ENCODE measurements at regions not wholly inside any gene's neighbourhood (a gene's known extent, or its start where the extent isn't known, plus 50 kb on each side); places are given as distances from the start of the nearest gene placed in this dataset.
"Not testable (repeated sequence)": the region's sequence is repeated elsewhere in the genome, so short reads cannot be mapped to it uniquely, and the experiment has no call there.

DNA sequence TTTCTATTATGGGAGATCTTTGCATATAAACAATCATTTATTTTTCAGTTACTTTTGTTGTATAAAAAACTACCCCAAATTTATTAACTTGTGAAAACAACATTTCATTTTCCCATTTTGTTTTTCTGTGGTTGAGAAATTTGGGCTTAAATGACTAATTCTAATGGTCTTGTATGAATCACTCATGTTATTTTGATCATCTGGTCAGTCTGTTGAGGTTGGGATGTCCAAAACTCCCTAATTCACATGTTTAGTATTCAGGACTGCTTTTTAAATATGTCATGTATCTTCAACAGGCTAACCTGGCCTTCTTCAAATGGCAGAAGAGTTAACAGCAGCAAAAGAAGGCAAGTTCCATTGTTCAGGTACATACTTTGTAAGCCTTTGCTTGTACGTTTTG is 788.1 kb downstream of the TRIB2 start:
- no peaks in the 10 kb centered on the region for H3K36me3 ChIP-seq (ENCODE audit: insufficient read depth, low read length)
- H3K4me1 ChIP-seq (ENCODE audit: insufficient read depth, low read length), result no peaks in the 10 kb centered on the region
- WGBS, result 86% methylated on average over 1 of the region's 1 CpG
- peaks cover 26% of the 10 kb centered on the region for H3K9me3 ChIP-seq (ENCODE audit: insufficient read depth, low read depth, low read length)
- H3K4me3 ChIP-seq (ENCODE audit: low read length), result no peak overlapping the region
- H3K27me3 ChIP-seq (ENCODE audit: insufficient read depth, low read length), result no peaks in the 10 kb centered on the region
- H3K9ac ChIP-seq (ENCODE audit: low read depth, low read length), result no peak overlapping the region
- no peak overlapping the region for H3K27ac ChIP-seq (ENCODE audit: low read depth, low read length)

DNA sequence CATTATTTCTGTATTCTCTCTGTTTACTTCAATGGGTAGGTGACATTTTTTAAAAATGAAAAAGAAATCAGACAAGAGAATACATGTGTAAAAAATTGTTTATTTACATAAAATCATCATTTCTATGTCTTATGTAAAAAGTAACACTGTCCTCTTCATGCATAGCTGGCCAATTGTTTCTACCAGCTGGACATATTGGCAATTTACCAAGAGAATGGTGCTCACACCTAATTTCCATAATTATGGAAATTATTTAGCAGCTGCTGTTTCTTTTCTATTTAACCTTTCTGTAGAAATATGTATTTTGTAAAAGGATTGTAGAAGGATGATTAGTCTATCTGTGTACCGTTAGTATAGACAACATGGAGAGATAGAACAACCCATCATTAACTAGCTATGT is 791.9 kb downstream of the TRIB2 start:
- Histone ChIP-seq H3K27ac (ENCODE audit: low read depth, low read length) (no peak overlapping the region), H3K4me3 (ENCODE audit: low read length) (no peak overlapping the region), H3K36me3 (ENCODE audit: insufficient read depth, low read length) (no peaks in the 10 kb centered on the region), H3K9ac (ENCODE audit: low read depth, low read length) (no peak overlapping the region), H3K27me3 (ENCODE audit: insufficient read depth, low read length) (peaks cover 14% of the 10 kb centered on the region), H3K4me1 (ENCODE audit: insufficient read depth, low read length) (no peaks in the 10 kb centered on the region), H3K9me3 (ENCODE audit: insufficient read depth, low read depth, low read length) (peaks cover 28% of the 10 kb centered on the region)
- WGBS, result no CpG with 5 or more reads among the region's 1 CpG

DNA sequence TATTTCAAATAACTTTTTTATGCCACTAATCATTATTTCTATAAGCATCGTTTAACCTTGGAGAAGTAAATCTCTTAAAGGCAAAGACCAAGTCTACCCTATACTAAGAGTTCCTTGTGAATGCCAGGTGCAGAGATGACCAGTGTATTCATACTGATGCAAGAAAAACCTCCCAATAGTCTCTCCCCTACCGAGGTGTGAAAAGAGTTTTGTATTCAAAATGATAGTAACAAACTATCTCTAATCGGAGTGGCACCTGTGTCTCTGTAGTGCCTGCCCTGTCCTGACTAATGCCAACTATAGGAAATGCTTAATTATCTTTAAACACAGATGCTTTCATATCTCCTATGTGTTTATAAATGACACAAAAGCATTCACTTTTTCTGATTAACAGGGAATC is 798.5 kb downstream of the TRIB2 start:
- H3K36me3 ChIP-seq (ENCODE audit: insufficient read depth, low read length), result no peaks in the 10 kb centered on the region
- H3K4me1 ChIP-seq (ENCODE audit: insufficient read depth, low read length), result no peaks in the 10 kb centered on the region
- WGBS, result 96% methylated on average over 2 of the region's 3 CpGs
- no peak overlapping the region for H3K27ac ChIP-seq (ENCODE audit: low read depth, low read length)
- H3K4me3 ChIP-seq (ENCODE audit: low read length), result no peak overlapping the region
- peaks cover 26% of the 10 kb centered on the region for H3K9me3 ChIP-seq (ENCODE audit: insufficient read depth, low read depth, low read length)
- H3K9ac ChIP-seq (ENCODE audit: low read depth, low read length), result no peak overlapping the region
- H3K27me3 ChIP-seq (ENCODE audit: insufficient read depth, low read length), result peaks cover 14% of the 10 kb centered on the region

DNA sequence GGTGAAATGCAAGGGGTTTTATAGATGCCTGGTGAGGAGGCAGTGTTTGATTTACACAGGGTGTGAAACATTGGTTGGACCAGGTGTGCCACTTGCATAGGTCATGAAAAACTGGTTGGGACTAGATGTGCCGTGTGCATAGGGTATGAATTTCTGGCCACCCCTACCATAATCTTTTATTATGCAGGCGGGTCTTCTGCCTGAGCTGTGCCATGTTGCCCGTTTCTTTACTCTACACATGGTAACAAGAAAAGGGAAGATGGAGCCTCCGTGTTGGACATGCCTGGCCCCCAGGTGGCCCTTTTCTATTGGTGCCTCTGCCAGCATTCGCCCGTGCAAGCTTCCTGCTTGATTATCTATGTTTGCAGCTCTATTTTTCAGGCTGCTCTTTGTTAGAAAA is 805.4 kb downstream of the TRIB2 start:
- no peak overlapping the region for H3K27ac ChIP-seq (ENCODE audit: low read depth, low read length)
- no peaks in the 10 kb centered on the region for H3K4me1 ChIP-seq (ENCODE audit: insufficient read depth, low read length)
- no peaks in the 10 kb centered on the region for H3K36me3 ChIP-seq (ENCODE audit: insufficient read depth, low read length)
- H3K9me3 ChIP-seq (ENCODE audit: insufficient read depth, low read depth, low read length), result peaks cover 12% of the 10 kb centered on the region; the same call in 1 of the 2 replicates
- no peak overlapping the region for H3K4me3 ChIP-seq (ENCODE audit: low read length)
- H3K9ac ChIP-seq (ENCODE audit: low read depth, low read length), result no peak overlapping the region
- no peaks in the 10 kb centered on the region for H3K27me3 ChIP-seq (ENCODE audit: insufficient read depth, low read length)
- 80% methylated on average over 6 of the region's 6 CpGs for WGBS

DNA sequence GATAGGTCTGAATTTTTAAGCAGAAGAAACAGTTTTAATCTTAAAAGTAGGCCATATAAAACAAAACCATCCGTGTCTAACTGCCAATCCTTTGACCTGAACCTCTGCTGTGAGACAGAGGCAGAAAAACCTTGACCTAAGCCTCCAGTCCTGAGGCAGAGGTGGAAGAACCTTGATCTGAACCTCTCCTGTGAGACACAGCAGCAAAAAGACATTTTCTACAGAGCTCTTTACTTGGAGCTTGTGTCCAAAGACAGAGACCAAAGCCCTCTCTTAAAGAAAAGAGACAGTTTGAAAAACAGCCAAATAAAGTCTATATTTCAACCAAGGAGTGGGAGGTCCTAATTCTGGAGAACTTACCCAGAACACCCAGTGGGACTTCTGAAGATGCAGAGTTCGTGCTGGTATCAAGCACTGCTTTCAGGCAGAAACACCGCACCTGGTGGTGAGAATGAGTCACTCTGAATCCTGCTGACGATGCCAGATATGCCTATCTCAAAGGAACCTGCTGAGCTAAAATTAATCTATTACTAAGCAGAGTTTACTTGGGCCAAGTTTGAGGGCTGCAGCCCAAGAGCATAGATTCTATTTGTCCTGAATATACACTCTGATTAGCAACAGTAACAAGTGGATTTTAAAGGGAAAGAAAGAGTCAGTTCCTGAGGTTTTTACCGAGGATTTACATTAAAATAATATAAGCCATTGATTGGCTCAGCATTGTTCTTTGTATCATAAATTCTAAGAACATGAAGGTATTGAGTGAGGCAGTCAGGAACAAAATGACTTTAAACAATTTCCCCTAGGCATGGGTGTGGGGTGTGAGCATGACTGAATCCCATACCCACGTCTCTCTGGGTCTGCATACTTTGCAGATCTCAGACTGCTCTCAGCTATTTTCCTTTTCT is 806.4 kb downstream of the TRIB2 start:
- Histone ChIP-seq H3K9me3 (ENCODE audit: insufficient read depth, low read depth, low read length) (0 out of 2 replicates have a peak, but pooled peaks cover 5% of the 10 kb centered on the region), H3K4me3 (ENCODE audit: low read length) (no peak overlapping the region), H3K36me3 (ENCODE audit: insufficient read depth, low read length) (no peaks in the 10 kb centered on the region), H3K4me1 (ENCODE audit: insufficient read depth, low read length) (no peaks in the 10 kb centered on the region), H3K9ac (ENCODE audit: low read depth, low read length) (no peak overlapping the region), H3K27me3 (ENCODE audit: insufficient read depth, low read length) (no peaks in the 10 kb centered on the region), H3K27ac (ENCODE audit: low read depth, low read length) (no peak overlapping the region)
- 42% methylated on average over 4 of the region's 6 CpGs for WGBS

DNA sequence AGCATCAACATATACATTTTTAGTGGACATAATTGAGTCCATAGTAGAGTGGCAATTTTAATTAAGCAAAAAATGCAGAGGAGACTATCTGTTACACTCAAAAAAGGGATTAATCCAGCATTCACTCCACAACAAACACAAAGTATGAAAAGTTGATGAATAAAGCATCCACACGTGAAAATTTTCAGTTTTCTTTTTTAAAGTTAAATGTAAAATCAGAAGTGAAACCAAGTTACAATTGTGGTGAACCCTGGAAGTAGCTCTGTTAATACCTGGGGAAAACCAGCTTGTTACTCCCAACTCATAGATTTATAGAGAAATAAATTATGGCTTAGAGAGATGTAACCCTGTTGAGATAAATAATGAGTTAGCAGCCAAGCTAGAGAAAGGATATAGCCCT is 807.8 kb downstream of the TRIB2 start:
- Histone ChIP-seq H3K36me3 (ENCODE audit: insufficient read depth, low read length) (no peaks in the 10 kb centered on the region), H3K4me3 (ENCODE audit: low read length) (no peak overlapping the region), H3K9me3 (ENCODE audit: insufficient read depth, low read depth, low read length) (0 out of 2 replicates have a peak, but pooled peaks cover 3% of the 10 kb centered on the region), H3K4me1 (ENCODE audit: insufficient read depth, low read length) (no peaks in the 10 kb centered on the region), H3K27me3 (ENCODE audit: insufficient read depth, low read length) (no peaks in the 10 kb centered on the region), H3K27ac (ENCODE audit: low read depth, low read length) (no peak overlapping the region), H3K9ac (ENCODE audit: low read depth, low read length) (no peak overlapping the region)
- WGBS, result no CpG with 5 or more reads among the region's 1 CpG

DNA sequence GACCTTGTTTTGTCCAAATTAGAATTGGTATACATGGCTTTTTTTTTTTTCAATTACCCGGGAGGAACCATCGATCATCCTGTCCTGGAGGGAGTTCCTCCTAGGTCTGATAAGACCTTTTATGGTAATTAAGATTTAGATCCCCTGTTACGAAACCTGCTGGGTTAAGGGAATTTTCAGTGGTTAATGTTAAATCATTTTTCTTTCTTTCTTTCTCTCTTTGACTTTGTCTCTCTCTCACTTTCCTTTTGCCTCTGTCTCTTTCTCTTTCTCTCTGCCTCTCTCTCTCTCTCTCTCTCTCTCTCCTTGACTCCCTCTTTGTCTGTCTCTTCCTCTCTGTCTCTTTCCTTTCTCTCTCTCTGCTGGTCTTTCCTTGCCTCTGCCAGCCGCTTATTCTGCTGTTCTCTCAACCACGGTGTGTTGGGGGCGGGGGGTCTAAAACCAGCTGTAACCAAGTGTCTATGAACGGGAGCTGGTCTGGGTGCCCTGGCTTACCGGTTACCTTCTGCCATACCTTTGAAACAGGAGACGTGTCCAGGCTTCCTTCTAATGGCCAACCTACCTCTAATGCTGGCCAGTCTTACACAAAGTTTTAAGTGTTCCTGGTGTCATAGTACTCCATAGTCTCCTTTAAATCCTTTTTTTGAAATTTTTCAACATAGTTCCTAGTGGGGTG is 815.1 kb downstream of the TRIB2 start:
- H3K9ac ChIP-seq (ENCODE audit: low read depth, low read length); H3K36me3 ChIP-seq (ENCODE audit: insufficient read depth, low read length); H3K27me3 ChIP-seq (ENCODE audit: insufficient read depth, low read length); H3K9me3 ChIP-seq (ENCODE audit: insufficient read depth, low read depth, low read length); H3K4me3 ChIP-seq (ENCODE audit: low read length); H3K27ac ChIP-seq (ENCODE audit: low read depth, low read length); H3K4me1 ChIP-seq (ENCODE audit: insufficient read depth, low read length): not testable (repeated sequence)
- 90% methylated on average over 8 of the region's 9 CpGs for WGBS

DNA sequence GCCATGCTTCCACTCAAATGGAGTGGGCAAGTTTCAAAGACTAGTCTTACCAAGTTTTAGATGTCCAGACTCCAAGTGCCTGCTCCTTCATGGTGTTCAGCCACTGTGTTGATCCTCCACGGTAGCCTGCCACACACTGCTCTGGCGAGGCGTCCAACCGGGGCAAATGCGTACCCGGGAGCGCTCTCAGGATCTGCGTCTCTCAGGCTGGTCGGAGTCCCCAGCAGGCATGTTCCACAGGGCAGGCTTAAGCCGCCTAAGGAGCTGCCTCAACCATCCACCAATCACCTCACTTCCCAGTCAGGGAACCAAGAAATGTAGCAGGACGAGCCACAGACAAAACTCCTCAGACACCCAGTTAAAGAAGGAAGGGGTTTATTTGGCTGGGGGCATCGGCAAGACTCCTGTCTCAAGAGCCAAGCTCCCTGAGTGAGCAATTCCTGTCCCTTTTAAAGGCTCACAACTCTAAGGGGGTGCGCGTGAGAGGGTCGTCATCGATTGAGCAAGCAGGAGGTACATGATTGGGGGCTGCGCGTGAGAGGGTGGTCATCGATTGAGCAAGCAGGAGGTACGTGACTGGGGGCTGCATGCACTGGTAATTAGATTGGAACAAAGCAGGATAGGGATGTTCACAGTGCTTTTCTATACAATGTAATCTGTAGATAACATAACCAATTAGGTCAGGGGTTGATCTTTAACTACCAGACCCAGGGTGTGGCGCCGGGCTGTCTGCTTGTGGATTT is 816.2 kb downstream of the TRIB2 start:
- H3K4me3 ChIP-seq (ENCODE audit: low read length); H3K27ac ChIP-seq (ENCODE audit: low read depth, low read length); H3K27me3 ChIP-seq (ENCODE audit: insufficient read depth, low read length); H3K4me1 ChIP-seq (ENCODE audit: insufficient read depth, low read length); H3K36me3 ChIP-seq (ENCODE audit: insufficient read depth, low read length); H3K9ac ChIP-seq (ENCODE audit: low read depth, low read length); H3K9me3 ChIP-seq (ENCODE audit: insufficient read depth, low read depth, low read length): not testable (repeated sequence)
- 91% methylated on average over 19 of the region's 22 CpGs for whole genome bisulfite sequencing

DNA sequence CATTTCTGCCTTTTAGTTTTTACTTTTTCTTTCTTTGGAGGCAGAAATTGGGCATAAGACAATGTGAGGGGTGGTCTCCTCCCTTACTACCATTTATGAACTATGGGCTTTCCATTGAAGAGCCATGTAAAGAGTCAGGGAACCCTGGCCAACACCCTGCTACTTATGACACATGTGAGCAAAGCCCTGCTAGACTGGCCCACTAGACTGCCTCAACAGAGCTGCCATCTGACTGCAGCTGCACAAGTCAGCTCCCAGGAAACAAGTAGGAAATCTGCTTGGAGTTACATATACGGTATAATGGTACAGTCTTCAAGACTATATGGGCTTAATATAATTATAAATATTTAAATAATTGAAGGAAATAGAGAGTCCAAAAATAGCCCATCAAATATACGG is 816.8 kb downstream of the TRIB2 start:
- peaks cover 13% of the 10 kb centered on the region; the same call in 1 of the 2 replicates for H3K9me3 ChIP-seq (ENCODE audit: insufficient read depth, low read depth, low read length)
- no peaks in the 10 kb centered on the region for H3K4me1 ChIP-seq (ENCODE audit: insufficient read depth, low read length)
- H3K9ac ChIP-seq (ENCODE audit: low read depth, low read length), result no peak overlapping the region
- no peak overlapping the region for H3K4me3 ChIP-seq (ENCODE audit: low read length)
- no peak overlapping the region for H3K27ac ChIP-seq (ENCODE audit: low read depth, low read length)
- 100% methylated on average over 1 of the region's 2 CpGs for WGBS
- H3K36me3 ChIP-seq (ENCODE audit: insufficient read depth, low read length), result no peaks in the 10 kb centered on the region
- H3K27me3 ChIP-seq (ENCODE audit: insufficient read depth, low read length), result no peaks in the 10 kb centered on the region

DNA sequence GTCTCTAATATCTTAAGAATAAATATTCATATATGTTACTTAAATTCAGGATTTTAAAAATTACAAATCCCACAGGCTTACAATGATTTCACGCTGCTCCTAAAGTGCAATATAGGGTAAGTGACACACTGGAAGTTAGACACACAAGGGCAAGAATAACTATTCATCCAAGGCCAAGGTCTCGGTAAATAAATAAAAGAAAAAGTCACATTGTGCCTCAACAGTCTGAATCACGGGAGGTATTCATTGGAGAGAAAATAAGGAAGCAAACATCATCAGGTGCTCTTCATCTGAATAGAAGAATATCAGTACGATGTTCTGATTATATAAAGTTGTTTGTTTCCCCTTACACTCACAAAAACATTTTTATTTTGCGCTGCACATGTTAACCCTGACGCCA is 820.2 kb downstream of the TRIB2 start:
- Histone ChIP-seq H3K9ac (ENCODE audit: low read depth, low read length) (no peak overlapping the region), H3K4me1 (ENCODE audit: insufficient read depth, low read length) (no peaks in the 10 kb centered on the region), H3K27ac (ENCODE audit: low read depth, low read length) (no peak overlapping the region), H3K9me3 (ENCODE audit: insufficient read depth, low read depth, low read length) (peaks cover 20% of the 10 kb centered on the region), H3K27me3 (ENCODE audit: insufficient read depth, low read length) (no peaks in the 10 kb centered on the region), H3K36me3 (ENCODE audit: insufficient read depth, low read length) (no peaks in the 10 kb centered on the region), H3K4me3 (ENCODE audit: low read length) (no peak overlapping the region)
- WGBS, result 68% methylated on average over 5 of the region's 6 CpGs

DNA sequence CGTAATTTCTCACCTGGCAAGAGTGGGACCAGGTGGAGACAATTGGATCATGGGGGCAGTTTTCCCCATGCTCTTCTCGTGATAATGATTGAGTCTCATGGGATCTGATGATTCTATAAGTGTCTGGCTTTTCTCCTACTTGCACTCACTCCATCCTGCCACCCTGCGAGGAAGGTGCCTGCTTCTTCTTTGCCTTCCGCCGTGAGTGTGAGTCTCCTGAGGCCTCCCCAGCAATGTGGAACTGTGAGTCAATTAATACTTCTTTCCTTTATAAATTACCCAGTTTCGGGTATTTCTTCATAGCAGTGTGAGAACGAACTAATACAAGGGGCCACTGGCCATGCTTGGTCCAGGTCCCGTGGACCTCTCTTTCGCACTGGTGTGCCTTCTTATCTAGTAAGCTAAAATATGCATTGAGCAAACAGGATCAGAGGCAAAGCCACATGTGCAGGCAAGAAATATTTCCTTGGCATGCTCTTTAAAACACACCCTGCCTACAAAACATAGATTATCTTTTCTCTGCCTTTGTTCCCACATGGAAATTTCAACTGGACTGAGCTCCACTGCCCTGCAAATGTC is 821.1 kb downstream of the TRIB2 start:
- H3K9ac ChIP-seq (ENCODE audit: low read depth, low read length), result no peak overlapping the region
- H3K9me3 ChIP-seq (ENCODE audit: insufficient read depth, low read depth, low read length), result peaks cover 23% of the 10 kb centered on the region
- no peaks in the 10 kb centered on the region for H3K4me1 ChIP-seq (ENCODE audit: insufficient read depth, low read length)
- WGBS, result 86% methylated on average over 9 of the region's 9 CpGs
- H3K36me3 ChIP-seq (ENCODE audit: insufficient read depth, low read length), result no peaks in the 10 kb centered on the region
- no peak overlapping the region for H3K27ac ChIP-seq (ENCODE audit: low read depth, low read length)
- no peak overlapping the region for H3K4me3 ChIP-seq (ENCODE audit: low read length)
- H3K27me3 ChIP-seq (ENCODE audit: insufficient read depth, low read length), result no peaks in the 10 kb centered on the region

All from HUES64 (cell line).